GM21737 (cell line): ENCODE measurements at regions not wholly inside any gene's neighbourhood (a gene's known extent, or its start where the extent isn't known, plus 50 kb on each side); places are given as distances from the start of the nearest gene placed in this dataset.
A peak's percentile ranks its signal among the peaks of the same experiment; 100 is the strongest.
"Not testable (repeated sequence)": the region's sequence is repeated elsewhere in the genome, so short reads cannot be mapped to it uniquely, and the experiment has no call there.

ENCODE experiments used
- ATAC-seq: cut with Tn5 transposase; IDR thresholded peaks from one replicate; pipeline ENCODE4 v1.9.1; 2021; ENCODE audit warnings: mild to moderate bottlenecking, moderate library complexity; ENCODE audit not compliant: unreplicated experiment

DNA sequence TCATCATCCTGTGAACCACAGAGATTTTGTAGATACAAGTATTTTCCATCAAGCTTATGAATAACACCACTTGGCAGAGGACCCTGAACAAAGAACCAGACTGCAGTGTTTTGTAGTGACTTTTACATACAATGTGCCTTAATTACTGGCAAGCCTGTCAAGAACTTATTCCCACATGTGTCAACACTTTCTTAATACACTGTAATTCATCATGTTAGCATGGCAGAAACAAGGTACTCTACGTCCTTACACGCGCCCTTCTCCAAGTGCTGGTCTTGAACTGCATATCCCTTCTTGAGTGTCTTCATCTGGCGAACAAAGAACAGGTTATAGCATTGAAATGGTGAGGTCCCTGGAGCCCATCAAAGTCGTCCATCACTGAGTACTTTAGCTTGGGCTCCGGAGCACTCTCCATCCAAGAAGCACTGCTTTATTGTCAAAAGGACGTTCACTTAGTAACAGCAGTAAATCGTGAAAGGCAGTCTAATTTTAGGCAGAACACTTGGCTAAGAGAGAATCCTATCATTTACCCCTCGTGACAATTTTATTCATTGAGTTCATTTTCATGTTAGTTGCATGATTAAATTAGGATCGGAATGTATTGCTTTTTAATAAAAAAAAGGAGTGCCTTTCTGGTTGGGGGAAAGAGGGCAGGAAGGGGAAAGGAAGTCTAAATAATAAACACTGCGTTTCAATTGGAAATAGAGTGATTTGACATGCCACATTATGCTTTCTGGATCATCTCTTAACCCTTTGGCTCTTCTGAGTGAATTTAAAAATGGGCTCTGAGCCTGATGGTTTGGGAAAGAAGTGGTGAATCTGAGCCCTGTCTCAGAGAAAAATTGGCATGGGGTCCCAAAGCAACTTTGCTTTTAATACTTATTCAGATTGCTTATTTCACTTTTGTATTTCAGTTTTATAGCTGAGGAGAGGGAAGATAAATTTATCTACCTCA, 376.1 kb downstream of the DLEU7 start:
- ATAC-seq: no peak

DNA sequence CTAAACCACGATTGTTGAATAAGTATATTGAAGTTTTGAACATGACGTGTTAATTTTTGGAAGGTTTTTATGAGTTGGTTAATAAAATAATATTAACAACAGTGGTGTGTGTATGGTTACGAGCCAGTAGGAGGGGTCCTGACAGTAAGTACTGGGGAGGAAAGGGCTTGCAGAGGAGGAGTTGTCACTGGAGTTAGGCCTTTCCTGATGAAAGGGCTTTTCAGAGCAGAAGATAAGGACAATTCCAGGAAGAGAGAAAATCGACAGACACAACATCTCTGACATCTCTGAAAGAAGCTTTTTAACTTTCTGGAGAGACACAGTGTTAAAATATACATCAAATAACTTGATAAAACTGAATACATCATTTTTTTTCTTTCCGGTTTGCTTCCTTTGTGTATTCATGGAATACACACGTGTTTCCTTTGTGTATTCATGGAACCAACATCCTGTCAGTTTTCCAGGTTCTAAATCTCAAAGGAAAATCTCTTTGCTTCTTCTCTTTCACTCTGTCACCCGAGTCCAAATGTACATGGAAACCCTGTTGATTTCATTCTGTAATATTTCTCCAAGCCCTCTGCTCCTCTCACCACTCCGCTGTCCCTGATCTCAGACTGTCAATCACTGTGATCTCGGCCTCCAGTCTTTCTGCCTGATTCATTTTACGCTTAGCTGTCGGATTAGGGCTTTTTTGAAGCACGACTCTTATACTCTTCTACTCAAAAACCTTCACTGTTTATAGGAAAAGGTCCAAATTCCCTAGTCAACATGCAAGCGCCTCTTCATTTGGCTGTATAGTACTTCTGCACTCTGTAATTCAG, 374.4 kb downstream of the DLEU7 start:
- no peak for ATAC-seq

DNA sequence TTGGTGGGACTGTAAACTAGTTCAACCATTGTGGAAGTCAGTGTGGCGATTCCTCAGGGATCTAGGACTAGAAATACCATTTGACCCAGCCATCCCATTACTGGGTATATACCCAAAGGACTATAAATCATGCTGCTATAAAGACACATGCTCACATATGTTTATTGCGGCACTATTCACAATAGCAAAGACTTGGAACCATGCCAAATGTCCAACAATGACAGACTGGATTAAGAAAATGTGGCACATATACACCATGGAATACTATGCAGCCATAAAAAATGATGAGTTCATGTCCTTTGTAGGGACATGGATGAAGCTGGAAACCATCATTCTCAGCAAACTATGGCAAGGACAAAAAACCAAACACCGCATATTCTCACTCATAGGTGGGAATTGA, 370.4 kb downstream of the DLEU7 start:
- not testable (repeated sequence) for ATAC-seq

DNA sequence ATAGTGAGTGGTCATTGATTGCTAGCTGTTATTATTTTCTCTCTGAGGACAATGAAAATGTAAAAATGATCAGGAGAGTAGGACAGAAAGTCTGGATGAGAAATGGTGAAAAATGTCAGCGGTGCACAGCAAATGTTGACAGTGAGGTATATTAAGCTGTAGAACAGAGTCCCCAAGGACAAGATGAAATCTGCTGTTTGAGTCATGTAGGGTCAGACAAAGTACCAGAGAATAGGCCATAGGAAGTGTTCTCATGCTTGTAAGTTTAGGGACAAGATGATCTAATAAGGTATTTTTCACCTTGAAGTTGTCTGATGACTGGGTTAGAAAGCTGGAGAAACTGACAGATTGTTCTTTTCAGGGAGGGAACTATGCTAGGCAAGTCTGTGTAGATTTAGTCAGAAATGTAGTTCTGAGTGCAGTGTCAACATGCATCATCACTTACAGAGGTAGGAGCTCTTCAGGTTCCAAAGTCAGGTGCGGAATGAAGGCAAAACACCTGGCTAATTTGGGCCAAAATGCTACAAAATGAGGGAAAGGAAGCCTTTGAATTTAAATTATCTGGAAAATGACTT, 369.3 kb downstream of the DLEU7 start:
- no peak for ATAC-seq

DNA sequence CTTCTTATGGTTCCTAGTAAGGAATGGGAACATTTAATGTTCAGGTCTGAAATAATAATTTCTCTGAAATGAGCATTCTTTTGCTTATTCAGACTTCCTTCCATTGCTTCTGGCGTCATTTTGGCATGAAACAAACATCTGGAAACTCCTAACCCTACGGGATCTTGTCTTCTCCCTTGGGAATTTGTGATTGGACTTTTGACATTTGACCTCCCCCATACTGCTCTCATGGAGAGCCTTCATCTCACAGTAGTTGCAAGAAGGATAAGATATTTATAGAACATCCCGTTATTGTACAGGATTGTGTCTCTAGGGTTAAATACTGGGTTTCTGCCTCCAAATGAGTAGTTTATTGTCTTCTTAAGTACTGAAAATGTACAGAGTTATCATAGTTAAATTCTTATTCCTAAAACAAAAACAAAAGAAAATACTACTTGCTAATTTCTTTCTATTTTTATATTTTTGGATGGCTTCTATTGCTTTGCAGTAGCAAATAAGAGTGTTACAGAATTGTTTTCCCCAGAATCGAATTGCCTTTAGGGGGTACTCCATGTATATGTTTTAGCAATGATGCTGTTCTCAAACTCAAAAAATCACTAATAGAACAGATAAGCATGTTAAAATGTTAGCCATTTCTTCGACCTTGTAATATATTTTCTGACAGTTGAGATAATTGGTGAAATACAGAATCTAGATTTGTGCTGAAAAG, 366.8 kb downstream of the DLEU7 start:
- no peak for ATAC-seq

DNA sequence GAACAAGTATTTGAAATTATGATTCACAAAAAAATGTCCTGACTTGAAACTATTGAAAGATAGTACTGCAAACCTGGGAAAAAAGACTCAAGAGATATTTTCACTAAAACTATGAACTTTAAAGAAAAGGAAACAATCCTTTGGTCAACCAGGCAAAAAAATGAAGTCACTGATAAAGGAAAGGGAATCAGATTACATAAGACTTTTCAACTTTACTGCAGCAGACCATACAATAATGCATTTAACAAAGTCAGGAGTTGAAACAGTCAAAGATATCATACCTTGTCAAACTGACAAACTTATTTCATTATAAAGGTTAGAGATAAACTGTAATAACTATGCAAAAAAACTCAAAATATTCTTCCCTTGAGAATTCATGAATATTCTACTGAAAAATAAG, 361.6 kb downstream of the DLEU7 start:
- no peak for ATAC-seq

DNA sequence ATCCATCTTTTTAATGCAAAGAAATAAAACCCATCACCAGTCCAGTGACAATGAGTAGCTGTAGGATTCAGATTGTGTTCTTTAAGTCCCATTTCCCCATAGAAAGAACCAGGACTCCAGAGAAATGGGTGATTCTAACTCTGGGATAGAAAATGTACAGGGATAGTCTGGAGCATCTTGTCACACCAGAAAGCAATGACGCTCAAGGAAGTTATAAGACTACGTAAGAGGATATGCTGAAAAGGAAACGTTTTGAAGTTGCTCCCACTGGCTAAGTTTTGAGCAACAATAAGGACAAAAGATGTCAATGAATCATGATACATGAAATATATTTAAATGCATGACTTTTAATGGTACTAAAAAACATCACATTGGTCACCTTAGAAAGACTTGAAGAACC, 360.1 kb downstream of the DLEU7 start:
- ATAC-seq: no peak

DNA sequence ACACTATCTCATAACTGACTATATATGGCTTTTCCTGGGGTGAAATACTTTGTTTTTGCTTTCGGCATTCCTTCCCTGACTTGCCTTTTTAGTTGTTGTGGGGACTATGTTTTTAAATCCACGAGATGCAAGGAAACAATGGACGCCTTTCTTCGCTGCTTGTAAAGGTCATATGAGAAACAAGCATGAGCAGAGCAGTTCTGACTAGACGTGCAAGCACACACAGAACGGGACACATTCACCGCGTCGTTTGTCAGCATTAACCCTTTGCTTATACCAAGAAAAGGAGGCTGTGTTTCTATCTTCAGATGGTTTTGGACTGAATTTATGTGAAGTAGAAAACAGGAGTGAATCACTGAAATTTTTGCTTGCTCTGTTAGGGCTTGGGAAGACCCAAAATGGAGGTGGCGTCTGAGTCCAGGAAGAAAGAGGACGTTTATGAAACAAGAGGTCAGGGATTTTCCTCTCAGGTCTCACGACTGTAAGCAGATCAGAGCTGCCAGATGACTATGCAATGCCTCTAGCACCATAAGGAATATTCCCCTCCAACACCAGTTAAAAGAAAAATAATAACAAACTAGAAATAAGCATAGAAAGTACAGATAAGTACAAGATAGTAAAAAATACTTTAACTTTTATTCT, 358.9 kb downstream of the DLEU7 start:
- ATAC-seq: no peak

DNA sequence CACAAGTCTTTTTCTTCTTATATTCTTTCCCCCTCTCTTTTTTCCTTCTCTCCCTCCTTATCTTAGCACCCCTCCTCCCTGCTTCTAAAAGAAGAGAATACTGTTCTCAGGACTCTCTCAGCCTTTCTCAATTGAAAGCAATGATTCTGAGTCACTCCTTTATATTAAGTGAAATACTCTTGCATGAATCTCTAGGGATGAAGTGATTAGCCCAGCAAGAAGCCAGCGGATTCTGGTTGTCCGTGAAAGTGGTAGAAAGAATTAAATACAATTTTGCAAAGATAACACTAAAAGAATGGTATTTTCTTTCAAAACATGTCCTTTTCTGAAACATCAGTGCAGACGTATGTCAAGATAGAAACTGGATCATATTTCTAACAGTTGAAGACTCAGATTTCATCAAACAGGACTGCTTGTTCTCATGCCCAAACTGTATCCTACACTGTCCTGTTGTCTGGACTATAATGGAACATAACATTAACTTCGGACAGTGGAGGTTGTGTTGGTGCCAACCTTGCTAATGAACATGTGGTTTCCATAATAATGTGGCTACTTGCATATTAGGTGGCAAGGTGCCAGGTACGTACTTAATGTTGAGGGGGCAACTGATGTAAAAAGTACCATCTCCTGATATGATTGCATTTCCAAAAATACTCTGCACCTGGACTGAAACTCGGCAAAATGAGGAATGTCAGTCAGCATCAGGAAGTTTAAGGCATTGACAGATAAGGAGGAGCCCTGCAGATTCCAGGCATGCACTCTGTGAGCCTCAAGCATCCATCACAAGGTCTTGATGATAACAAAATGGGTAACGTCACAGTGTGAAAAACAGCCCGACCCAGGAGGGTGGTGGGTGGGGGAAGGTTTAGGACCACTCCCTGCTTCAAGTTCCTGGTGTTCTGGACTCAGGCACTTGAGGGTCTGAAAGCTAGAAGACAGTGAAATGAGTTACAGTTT, 357.2 kb downstream of the DLEU7 start:
- no peak for ATAC-seq

DNA sequence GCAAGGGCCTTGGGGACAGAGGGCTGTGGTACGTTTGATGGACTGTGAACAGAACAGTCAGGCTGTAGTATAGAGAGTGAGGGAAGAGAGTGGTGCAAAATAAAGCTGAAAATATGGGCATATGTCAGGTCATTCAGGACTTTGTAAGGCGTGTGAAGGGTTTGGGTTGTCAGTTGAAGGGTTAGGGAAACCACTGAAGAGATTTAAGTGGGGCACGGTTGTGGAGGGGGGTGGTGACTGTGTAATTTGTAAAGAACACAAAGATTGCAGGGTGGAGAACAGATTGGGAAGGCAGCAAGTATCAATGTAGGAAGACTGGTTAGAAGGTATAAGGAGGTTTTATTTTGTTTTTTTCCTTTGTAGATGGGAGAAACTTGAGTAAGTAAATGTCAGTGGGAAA, 349.8 kb downstream of the DLEU7 start:
- no peak for ATAC-seq

DNA sequence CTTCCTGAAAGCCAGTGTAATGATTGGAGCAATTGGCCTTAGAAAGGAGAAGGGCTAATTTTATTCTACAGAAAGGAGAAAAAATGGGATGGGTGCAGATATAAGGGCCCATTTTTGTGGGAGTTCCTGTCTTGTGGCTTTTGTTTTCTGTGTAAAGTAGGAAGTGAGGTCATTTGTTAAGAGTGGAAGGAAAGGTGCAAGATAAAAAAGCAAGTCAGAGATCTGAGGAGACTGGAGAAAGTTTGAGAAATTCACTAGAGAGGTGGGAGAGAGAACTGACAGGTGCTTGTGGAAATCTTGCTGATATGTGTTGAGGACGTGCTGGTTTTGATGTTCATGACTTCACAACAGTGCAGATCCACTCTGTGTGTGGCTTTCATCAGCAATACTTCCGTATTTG, 349.4 kb downstream of the DLEU7 start:
- ATAC-seq: no peak

DNA sequence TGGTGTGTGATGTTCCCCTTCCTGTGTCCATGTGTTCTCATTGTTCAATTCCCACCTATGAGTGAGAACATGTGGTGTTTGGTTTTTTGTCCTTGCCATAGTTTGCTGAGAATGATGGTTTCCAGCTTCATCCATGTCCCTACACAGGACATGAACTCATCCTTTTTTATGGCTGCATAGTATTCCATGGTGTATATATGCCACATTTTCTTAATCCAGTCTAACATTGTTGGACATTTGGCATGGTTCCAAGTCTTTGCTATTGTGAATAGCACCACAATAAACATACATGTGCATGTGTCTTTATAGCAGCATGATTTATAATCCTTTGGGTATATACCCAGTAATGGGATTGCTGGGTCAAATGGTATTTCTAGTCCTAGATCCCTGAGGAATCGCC, 340.3 kb downstream of the DLEU7 start:
- ATAC-seq: not testable (repeated sequence)

DNA sequence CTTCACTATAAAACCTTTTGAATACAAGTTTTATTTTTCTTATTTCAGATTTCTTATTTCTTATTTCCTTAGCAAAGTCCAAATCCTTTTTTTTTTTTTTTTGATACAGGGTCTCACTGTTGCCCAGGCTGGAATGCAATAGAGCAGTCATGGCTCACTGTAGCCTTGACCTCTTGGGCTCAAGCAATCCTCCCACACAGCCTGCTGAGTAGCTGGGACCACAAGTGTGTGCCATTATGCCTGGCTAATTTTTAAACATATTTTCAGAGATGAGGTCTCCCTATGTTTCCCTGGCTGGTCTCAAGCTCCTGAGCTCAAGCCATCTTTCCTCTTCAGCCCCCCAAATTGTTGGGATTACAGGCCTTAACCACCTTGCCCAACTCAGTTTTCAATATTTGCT, 334.3 kb downstream of the DLEU7 start:
- ATAC-seq: no peak

DNA sequence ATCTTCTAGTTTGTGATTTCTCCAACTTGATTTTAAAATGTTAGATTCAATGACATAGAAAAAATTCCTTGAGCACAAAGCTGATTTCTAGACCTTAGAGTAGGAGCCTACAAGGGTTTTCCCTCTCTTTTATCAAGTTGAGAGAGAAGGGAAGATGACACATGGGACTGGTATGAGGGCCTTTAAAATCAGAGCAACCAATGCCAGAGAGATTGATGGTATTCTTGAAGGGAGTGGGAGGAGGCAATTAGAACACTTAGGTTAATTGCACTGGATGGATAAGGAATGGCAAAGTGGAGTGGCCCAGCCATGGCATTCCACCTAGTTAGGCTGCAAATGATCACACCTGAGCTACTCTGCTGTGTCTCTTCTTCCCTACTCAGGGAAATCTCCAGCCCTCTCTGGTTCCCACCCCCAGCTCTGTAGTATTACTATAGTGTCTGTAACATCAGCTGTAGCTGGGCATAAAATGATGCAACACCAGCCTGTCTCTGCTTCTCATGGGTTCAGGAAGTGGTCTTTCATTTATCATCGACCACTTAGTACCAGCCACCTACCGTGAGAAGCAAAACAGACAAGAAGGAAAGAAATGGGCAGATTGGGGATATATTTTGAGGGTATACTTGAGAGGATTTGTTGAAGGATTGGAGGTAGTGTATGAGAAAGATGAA, 333.6 kb downstream of the DLEU7 start:
- no peak for ATAC-seq

DNA sequence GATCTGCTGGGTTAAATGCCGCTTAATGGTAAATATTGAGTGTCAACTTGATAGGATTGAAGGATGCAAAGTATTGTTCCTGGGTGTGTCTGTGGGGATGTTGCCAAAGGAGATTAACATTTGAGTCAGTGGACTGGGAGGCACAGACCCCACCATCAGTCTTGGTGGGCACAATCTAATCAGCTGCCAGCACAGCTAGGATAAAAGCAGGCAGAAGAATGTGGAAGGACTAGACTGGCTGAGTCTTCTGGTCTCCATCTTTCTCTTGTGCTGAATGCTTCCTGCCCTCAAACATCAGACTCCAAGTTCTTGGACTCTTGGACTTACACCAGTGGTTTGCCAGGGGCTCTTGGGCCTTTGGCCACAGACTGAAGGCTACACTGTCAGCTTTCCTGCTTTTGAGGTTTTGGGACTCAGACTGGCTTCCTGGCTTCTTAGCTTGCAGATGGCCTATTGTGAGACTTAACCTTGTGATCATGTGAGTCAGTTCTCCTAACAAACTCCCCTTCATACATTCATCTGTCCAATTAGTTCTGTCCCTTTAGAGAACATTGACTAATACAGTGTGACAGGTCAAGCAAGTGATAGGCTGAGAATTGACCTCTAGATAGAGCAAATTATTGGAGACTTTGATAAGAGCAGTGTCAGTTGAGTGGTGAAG, 332.5 kb downstream of the DLEU7 start:
- not testable (repeated sequence) for ATAC-seq

DNA sequence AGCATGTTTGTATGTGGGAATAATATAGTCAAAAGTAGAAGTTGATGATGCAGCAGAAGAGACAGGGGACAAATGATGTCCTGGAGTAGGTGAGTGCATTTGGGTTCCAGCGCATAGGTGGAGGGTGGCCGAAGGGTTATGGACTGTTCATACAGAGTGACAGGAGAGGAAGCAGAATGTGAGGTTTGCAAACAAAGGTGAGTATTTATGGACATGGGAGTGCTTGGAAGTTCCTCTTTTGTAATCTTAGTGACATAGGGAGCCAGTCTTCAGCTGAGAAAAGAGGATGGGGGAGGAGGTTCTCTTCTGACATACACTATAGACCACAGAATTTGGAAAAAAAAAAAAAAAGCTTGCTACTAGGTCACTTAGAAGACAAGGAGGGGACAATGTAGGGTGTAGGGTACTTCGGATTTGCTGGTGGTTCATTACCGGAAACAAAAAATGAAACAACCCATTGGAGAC, 331.6 kb downstream of the DLEU7 start:
- ATAC-seq: peak; percentile 50

DNA sequence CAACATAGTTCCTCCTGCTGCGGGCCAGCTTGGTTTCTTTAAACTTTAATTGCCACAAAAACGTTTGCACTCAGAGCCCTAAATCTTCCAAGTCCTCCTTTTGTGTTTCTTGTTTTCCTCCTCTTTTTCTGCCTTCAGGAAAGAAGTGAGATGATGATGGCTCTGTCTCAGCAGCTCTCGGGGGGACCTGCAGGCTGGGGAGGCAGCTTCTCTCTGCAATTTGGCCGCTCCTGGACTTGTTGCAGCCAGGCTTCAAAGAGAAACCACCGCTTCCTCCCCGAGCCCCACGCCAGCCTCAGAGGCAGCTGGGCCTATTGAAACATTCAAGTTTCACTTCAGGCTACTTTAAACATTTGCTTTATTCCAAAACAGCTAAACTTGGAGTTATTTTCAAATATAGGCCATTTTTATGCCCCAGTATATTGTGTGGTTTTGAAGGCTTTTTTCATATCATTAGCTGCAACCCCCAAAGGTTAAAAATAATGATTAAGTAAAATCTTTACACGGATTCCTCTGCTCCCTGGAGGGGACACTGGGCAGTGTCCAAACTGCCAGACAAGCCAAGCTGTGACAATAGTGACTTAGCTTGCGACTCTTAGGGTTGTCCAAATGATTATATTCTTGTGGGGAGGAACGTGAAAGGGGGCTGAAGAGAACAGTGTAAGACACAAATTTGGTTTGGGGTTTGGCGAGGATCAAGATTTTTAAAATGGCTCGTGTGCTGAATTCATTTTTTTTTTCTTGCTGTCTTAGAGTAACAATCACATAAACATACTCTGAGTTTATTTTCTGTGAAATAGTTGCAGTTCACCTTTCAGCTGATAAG, 330.8 kb downstream of the DLEU7 start:
- ATAC-seq: peak; percentile 87
